Muscle of leg (tissue), 3 donors: ENCODE measurements at regions not wholly inside any gene's neighbourhood (a gene's known extent, or its start where the extent isn't known, plus 50 kb on each side); places are given as distances from the start of the nearest gene placed in this dataset.

Experiments used
- DNase-seq: peaks from one replicate; pipeline ENCODE4 v3.0.0; 2013
- H3K27ac ChIP-seq: one replicate; pipeline ENCODE4 v1.5.1; 2013; ENCODE audit warnings: mild to moderate bottlenecking, low read length, control low read depth
- H3K27me3 ChIP-seq: one replicate; pipeline ENCODE4 v1.6.1; 2013; ENCODE audit warnings: low read length; ENCODE audit not compliant: control insufficient read depth, insufficient read depth
- H3K36me3 ChIP-seq: one replicate; pipeline ENCODE4 v1.6.1; 2013; ENCODE audit warnings: low read length; ENCODE audit not compliant: control insufficient read depth, insufficient read depth
- H3K4me1 ChIP-seq: one replicate; pipeline ENCODE4 v1.6.1; 2013; ENCODE audit warnings: low read length; ENCODE audit not compliant: control insufficient read depth, insufficient read depth
- H3K4me3 ChIP-seq: one replicate; pipeline ENCODE4 v1.5.1; 2013; ENCODE audit warnings: low read length, control low read depth
- H3K9me3 ChIP-seq: replicated peaks from 2 replicates; pipeline ENCODE4 v1.6.1; 2013; ENCODE audit warnings: low read depth, low read length; ENCODE audit not compliant: control insufficient read depth
- WGBS: methylation state at CpG from one replicate; pipeline ENCODE4 v1.1.5; 2013; ENCODE audit warnings: missing lambda C conversion rate; ENCODE audit not compliant: insufficient coverage; 5-methylcytosine and 5-hydroxymethylcytosine counted together

- H3K27ac ChIP-seq = no peak overlapping the region
- no peak overlapping the region for H3K4me3 ChIP-seq
- peaks cover 5% of the 10 kb centered on the region for H3K4me1 ChIP-seq
- no peaks in the 10 kb centered on the region for H3K36me3 ChIP-seq
- DNase-seq = no peak
- H3K9me3 ChIP-seq = no peaks in the 10 kb centered on the region
- H3K27me3 ChIP-seq = peaks cover 6% of the 10 kb centered on the region
- 81% methylated on average over 6 of the region's 9 CpGs for WGBS
Observed at GRCh38 chr10:78253063-78253853, 219.6 kb downstream of the RPS24 start.

GRCh38 chr10:78254013-78254412 lies 220.3 kb downstream of the RPS24 start:
- WGBS = 50% methylated on average over 1 of the region's 3 CpGs
- H3K27me3 ChIP-seq = peaks cover 8% of the 10 kb centered on the region
- no peak overlapping the region for H3K4me3 ChIP-seq
- no peaks in the 10 kb centered on the region for H3K9me3 ChIP-seq
- DNase-seq = peak; percentile 27
- H3K27ac ChIP-seq = no peak overlapping the region
- H3K4me1 ChIP-seq = peaks cover 3% of the 10 kb centered on the region
- no peaks in the 10 kb centered on the region for H3K36me3 ChIP-seq

GRCh38 chr10:78255214-78255613 lies 221.6 kb downstream of the RPS24 start:
- Histone ChIP-seq H3K27ac (no peak overlapping the region), H3K9me3 (no peaks in the 10 kb centered on the region), H3K4me3 (no peak overlapping the region), H3K36me3 (no peaks in the 10 kb centered on the region), H3K4me1 (no peaks in the 10 kb centered on the region), H3K27me3 (peaks cover 10% of the 10 kb centered on the region)
- WGBS = 79% methylated on average over 3 of the region's 3 CpGs
- no peak for DNase-seq

- peak; percentile 47 for DNase-seq
- Histone ChIP-seq H3K27ac (no peak overlapping the region), H3K4me3 (no peak overlapping the region), H3K36me3 (no peaks in the 10 kb centered on the region), H3K9me3 (no peaks in the 10 kb centered on the region), H3K27me3 (peaks cover 14% of the 10 kb centered on the region), H3K4me1 (no peaks in the 10 kb centered on the region)
- 63% methylated on average over 8 of the region's 9 CpGs for WGBS
Observed at GRCh38 chr10:78255796-78256638, 222.4 kb downstream of the RPS24 start.

GRCh38 chr10:78258323-78259030 lies 224.8 kb downstream of the RPS24 start:
- Histone ChIP-seq H3K9me3 (no peaks in the 10 kb centered on the region), H3K27me3 (peaks cover 14% of the 10 kb centered on the region), H3K4me3 (no peak overlapping the region), H3K27ac (no peak overlapping the region), H3K36me3 (no peaks in the 10 kb centered on the region), H3K4me1 (peaks cover 2% of the 10 kb centered on the region)
- DNase-seq = no peak
- WGBS = 89% methylated on average over 2 of the region's 4 CpGs

GRCh38 chr10:78259391-78259790 lies 225.7 kb downstream of the RPS24 start:
- H3K27ac ChIP-seq = no peak overlapping the region
- WGBS = 93% methylated on average over 3 of the region's 3 CpGs
- H3K36me3 ChIP-seq = no peaks in the 10 kb centered on the region
- H3K9me3 ChIP-seq = no peaks in the 10 kb centered on the region
- H3K4me1 ChIP-seq = peaks cover 6% of the 10 kb centered on the region
- DNase-seq = no peak
- H3K27me3 ChIP-seq = peaks cover 14% of the 10 kb centered on the region
- no peak overlapping the region for H3K4me3 ChIP-seq

- H3K4me1 ChIP-seq = peaks cover 7% of the 10 kb centered on the region
- DNase-seq = peak; percentile 28
Observed at GRCh38 chr10:78260141-78260540, 226.5 kb downstream of the RPS24 start.

GRCh38 chr10:78260680-78261079 lies 227.0 kb downstream of the RPS24 start:
- no peaks in the 10 kb centered on the region for H3K36me3 ChIP-seq
- no peaks in the 10 kb centered on the region for H3K9me3 ChIP-seq
- no peak overlapping the region for H3K4me3 ChIP-seq
- H3K27ac ChIP-seq = no peak overlapping the region
- peaks cover 12% of the 10 kb centered on the region for H3K4me1 ChIP-seq
- no peak for DNase-seq
- WGBS = 100% methylated on average over 2 of the region's 2 CpGs
- peaks cover 13% of the 10 kb centered on the region for H3K27me3 ChIP-seq

More at GRCh38 chr10:78260141-78260540, 226.5 kb downstream of the RPS24 start:
- no peak overlapping the region for H3K27ac ChIP-seq
- H3K4me3 ChIP-seq = no peak overlapping the region
- WGBS = 44% methylated on average over 9 of the region's 10 CpGs
- H3K9me3 ChIP-seq = no peaks in the 10 kb centered on the region
- H3K36me3 ChIP-seq = no peaks in the 10 kb centered on the region
- peaks cover 13% of the 10 kb centered on the region for H3K27me3 ChIP-seq

- Histone ChIP-seq H3K36me3 (no peaks in the 10 kb centered on the region), H3K27me3 (peaks cover 13% of the 10 kb centered on the region)
- WGBS = 59% methylated on average over 4 of the region's 4 CpGs
Observed at GRCh38 chr10:78261291-78261690, 227.6 kb downstream of the RPS24 start.

GRCh38 chr10:78262860-78263259 lies 229.2 kb downstream of the RPS24 start:
- Histone ChIP-seq H3K4me1 (peaks cover 27% of the 10 kb centered on the region), H3K36me3 (no peaks in the 10 kb centered on the region), H3K27me3 (peaks cover 13% of the 10 kb centered on the region), H3K27ac (no peak overlapping the region), H3K4me3 (no peak overlapping the region), H3K9me3 (no peaks in the 10 kb centered on the region)
- WGBS = 87% methylated on average over 5 of the region's 8 CpGs
- no peak for DNase-seq

More at GRCh38 chr10:78261291-78261690, 227.6 kb downstream of the RPS24 start:
- Histone ChIP-seq H3K4me1 (peaks cover 13% of the 10 kb centered on the region), H3K4me3 (no peak overlapping the region), H3K9me3 (no peaks in the 10 kb centered on the region), H3K27ac (no peak overlapping the region)
- no peak for DNase-seq
